ENCODE measurements at regions not wholly inside any gene's neighbourhood (a gene's known extent, or its start where the extent isn't known, plus 50 kb on each side); places are given as distances from the start of the nearest gene placed in this dataset.

DNA sequence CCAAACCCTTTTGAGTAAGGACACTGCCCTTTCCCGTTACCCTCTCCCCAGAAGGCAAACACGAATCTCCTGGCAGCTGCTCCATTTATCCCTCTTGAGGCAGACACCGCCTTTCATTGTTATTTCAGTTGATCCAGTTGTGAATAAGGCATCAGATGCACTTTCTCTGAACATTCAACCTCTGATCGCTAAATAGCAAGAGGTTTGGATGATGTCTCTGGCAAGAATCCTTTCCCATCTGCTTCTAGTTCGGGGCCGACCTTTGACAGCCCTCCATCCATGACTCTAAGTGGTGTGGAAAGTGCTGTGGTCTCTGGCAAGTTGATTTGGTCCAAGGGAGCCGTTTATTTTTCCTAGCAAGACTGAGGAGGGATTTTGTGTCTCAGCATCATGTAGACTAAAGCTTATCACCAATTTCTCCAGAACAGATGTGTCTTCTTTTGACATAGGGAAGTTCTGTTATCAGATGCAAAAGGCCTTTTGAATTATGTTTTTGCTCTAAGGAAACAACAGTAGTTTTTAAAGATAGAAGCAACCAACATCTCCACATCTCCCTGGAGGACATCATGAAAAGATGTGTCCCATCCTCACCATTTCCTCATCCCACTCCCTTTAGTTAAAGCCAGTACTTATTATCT is 123.6 kb downstream of the CCDC34 start:
- no peak for TF ChIP-seq POLR2A (IDR thresholded peaks at IDR 0.05; ENCODE audit: low read depth, low read length)
- TF ChIP-seq POLR2AphosphoS5 (IDR thresholded peaks at IDR 0.05; ENCODE audit: low read depth, low read length): no peak
- TF ChIP-seq POU2F2 (IDR thresholded peaks at IDR 0.05; ENCODE audit: low read depth, low read length): no peak
- no peak for TF ChIP-seq TAF1 (IDR thresholded peaks at IDR 0.05; ENCODE audit: low read depth, low read length)
- no peak for TF ChIP-seq SPI1 (IDR thresholded peaks at IDR 0.05; ENCODE audit: low read depth, low read length)
- no peak for TF ChIP-seq PAX5 (IDR thresholded peaks at IDR 0.05; ENCODE audit: insufficient read depth, low read length, severe bottlenecking)

Measured in GM12891 (cell line).